HUES64 (cell line): ENCODE measurements at regions not wholly inside any gene's neighbourhood (a gene's known extent, or its start where the extent isn't known, plus 50 kb on each side); places are given as distances from the start of the nearest gene placed in this dataset.
"Not testable (repeated sequence)": the region's sequence is repeated elsewhere in the genome, so short reads cannot be mapped to it uniquely, and the experiment has no call there.

Experiments used
- H3K27ac ChIP-seq: 2 replicates; pipeline ENCODE4 v1.7.0; 2013; ENCODE audit warnings: low read depth, low read length, inconsistent platforms
- H3K27me3 ChIP-seq: 2 replicates; pipeline ENCODE4 v1.6.1; 2013; ENCODE audit warnings: mild to moderate bottlenecking, low read length; ENCODE audit not compliant: insufficient read depth
- H3K36me3 ChIP-seq: 2 replicates; pipeline ENCODE4 v1.6.1; 2013; ENCODE audit warnings: mild to moderate bottlenecking, low read length; ENCODE audit not compliant: insufficient read depth
- H3K4me1 ChIP-seq: 2 replicates; pipeline ENCODE4 v1.6.1; 2013; ENCODE audit warnings: mild to moderate bottlenecking, low read length, moderate library complexity; ENCODE audit not compliant: insufficient read depth
- H3K4me3 ChIP-seq: 2 replicates; pipeline ENCODE4 v1.5.1; 2013; ENCODE audit warnings: mild to moderate bottlenecking, low read length, moderate library complexity
- H3K9ac ChIP-seq: 2 replicates; pipeline ENCODE4 v1.6.1; 2013; ENCODE audit warnings: mild to moderate bottlenecking, low read depth, low read length
- H3K9me3 ChIP-seq: 2 replicates; pipeline ENCODE4 v1.6.1; 2013; ENCODE audit warnings: low read depth, low read length; ENCODE audit not compliant: insufficient read depth
- WGBS: fragments of 150-250, 120-280 bp; methylation state at CpG from one replicate; pipeline ENCODE4 v1.1.7; 2013; ENCODE audit warnings: missing lambda C conversion rate; 5-methylcytosine and 5-hydroxymethylcytosine counted together

- H3K27me3 ChIP-seq = no peaks in the 10 kb centered on the region
- no peak overlapping the region for H3K27ac ChIP-seq
- H3K4me1 ChIP-seq = no peaks in the 10 kb centered on the region
- H3K4me3 ChIP-seq = no peak overlapping the region
- H3K9me3 ChIP-seq = no peaks in the 10 kb centered on the region
- 100% methylated on average over 1 of the region's 3 CpGs for WGBS
- no peak overlapping the region for H3K9ac ChIP-seq
- H3K36me3 ChIP-seq = no peaks in the 10 kb centered on the region
Observed at GRCh38 chr7:84879570-84880325, 307.1 kb downstream of the SEMA3D start.

DNA sequence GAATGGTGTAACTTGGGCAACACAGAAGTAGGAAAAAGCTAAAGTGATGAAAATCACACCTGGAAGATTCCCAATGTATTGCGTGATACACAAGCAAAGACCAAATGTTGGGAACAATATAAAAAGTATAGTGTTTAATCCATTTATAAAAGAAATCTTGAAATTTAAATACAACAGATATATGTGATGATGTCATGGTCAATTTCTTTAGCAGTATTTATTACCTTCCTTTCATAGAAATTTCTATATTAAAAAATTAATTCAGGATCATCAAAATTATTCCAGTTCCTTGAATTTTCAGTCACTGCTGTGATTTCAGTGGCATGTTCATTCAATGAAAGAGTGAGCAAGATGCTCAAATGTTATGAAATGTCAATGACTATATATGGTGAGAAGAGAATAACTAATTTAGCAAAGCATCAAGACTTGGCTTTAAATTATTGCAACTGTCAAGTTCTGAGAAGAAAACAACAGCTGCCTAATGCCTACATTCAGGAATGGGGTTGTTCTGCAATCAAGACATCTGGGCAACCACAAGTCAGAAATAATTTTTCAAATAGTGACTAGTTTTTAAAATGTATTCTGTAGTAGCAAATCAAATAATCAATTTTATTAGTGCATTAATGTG lies 308.8 kb downstream of the SEMA3D start:
- H3K9me3 ChIP-seq = no peaks in the 10 kb centered on the region
- no peak overlapping the region for H3K9ac ChIP-seq
- no peaks in the 10 kb centered on the region for H3K36me3 ChIP-seq
- no peaks in the 10 kb centered on the region for H3K4me1 ChIP-seq
- no peak overlapping the region for H3K4me3 ChIP-seq
- H3K27ac ChIP-seq = no peak overlapping the region
- WGBS = 100% methylated on average over 1 of the region's 1 CpG
- H3K27me3 ChIP-seq = no peaks in the 10 kb centered on the region

GRCh38 chr7:84876061-84876821 lies 310.6 kb downstream of the SEMA3D start:
- Histone ChIP-seq H3K4me1 (no peaks in the 10 kb centered on the region), H3K27ac (no peak overlapping the region), H3K4me3 (no peak overlapping the region), H3K27me3 (no peaks in the 10 kb centered on the region), H3K9me3 (no peaks in the 10 kb centered on the region), H3K36me3 (no peaks in the 10 kb centered on the region), H3K9ac (no peak overlapping the region)
- whole genome bisulfite sequencing = 96% methylated on average over 16 of the region's 16 CpGs

- Histone ChIP-seq H3K27me3 (no peaks in the 10 kb centered on the region), H3K27ac (no peak overlapping the region), H3K4me1 (0 out of 2 replicates have a peak, but pooled peaks cover 5% of the 10 kb centered on the region), H3K9me3 (no peaks in the 10 kb centered on the region), H3K4me3 (no peak overlapping the region), H3K36me3 (no peaks in the 10 kb centered on the region), H3K9ac (no peak overlapping the region)
- 87% methylated on average over 1 of the region's 1 CpG for WGBS
Observed at GRCh38 chr7:84865560-84865959, 321.3 kb downstream of the SEMA3D start.

- 96% methylated on average over 3 of the region's 3 CpGs for WGBS
- no peaks in the 10 kb centered on the region for H3K4me1 ChIP-seq
- no peaks in the 10 kb centered on the region for H3K27me3 ChIP-seq
Observed at GRCh38 chr7:84857336-84857735, 329.5 kb downstream of the SEMA3D start.

GRCh38 chr7:84855758-84856157 lies 331.1 kb downstream of the SEMA3D start:
- Histone ChIP-seq H3K36me3 (no peaks in the 10 kb centered on the region), H3K27ac (no peak overlapping the region), H3K9ac (no peak overlapping the region), H3K4me3 (no peak overlapping the region), H3K27me3 (no peaks in the 10 kb centered on the region), H3K4me1 (no peaks in the 10 kb centered on the region), H3K9me3 (0 out of 2 replicates have a peak, but pooled peaks cover 4% of the 10 kb centered on the region)

More at GRCh38 chr7:84857336-84857735, 329.5 kb downstream of the SEMA3D start:
- no peak overlapping the region for H3K9ac ChIP-seq
- no peak overlapping the region for H3K27ac ChIP-seq
- no peaks in the 10 kb centered on the region for H3K36me3 ChIP-seq
- 0 out of 2 replicates have a peak, but pooled peaks cover 4% of the 10 kb centered on the region for H3K9me3 ChIP-seq
- no peak overlapping the region for H3K4me3 ChIP-seq

DNA sequence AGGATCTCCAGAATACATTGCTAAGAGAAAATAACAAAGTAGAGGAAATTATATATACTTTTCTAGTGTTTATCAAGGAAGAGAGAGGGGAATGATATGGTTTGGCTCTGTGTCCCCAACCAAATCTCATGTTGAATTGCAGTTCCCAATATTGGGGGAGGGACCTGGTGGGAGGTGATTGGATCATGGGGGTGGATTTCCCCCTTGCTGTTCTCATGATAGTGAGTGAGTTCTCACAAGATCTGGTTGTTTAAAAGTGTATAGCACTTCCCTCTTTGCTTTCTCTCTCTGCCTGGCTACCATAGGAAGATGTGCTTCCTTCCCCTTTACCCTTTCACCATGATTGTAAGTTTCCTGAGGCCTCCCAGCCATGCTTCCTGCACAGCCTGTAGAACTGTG lies 337.9 kb downstream of the SEMA3D start:
- H3K27ac ChIP-seq = not testable (repeated sequence)

GRCh38 chr7:84848219-84848973 lies 338.5 kb downstream of the SEMA3D start:
- no peaks in the 10 kb centered on the region for H3K9me3 ChIP-seq
- no peak overlapping the region for H3K4me3 ChIP-seq
- H3K9ac ChIP-seq = no peak overlapping the region
- H3K36me3 ChIP-seq = no peaks in the 10 kb centered on the region
- H3K27ac ChIP-seq = no peak overlapping the region
- no peaks in the 10 kb centered on the region for H3K4me1 ChIP-seq
- no peaks in the 10 kb centered on the region for H3K27me3 ChIP-seq

More for the DNA sequence above, 337.9 kb downstream of the SEMA3D start:
- H3K9me3 ChIP-seq, H3K9ac ChIP-seq, H3K36me3 ChIP-seq, H3K4me3 ChIP-seq, H3K4me1 ChIP-seq, H3K27me3 ChIP-seq: not testable (repeated sequence)

DNA sequence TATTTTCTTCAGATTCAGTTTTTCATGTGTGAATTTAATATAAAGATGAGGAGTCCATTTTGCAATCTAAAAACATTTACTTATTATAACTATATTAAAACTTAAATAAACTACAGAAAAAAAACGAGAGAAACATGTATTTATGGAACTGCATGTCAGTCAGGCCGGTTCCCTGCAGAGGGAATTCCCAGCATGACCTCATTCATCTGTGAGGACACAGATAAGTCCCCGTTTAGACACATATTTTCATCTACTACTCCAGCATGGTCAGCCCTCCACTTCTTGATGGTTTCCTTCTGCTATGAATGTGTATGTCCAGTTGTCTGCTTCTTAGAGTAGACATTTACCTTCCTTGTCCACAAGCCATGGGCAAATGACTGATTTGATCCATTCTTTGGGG lies 339.1 kb downstream of the SEMA3D start:
- H3K27me3 ChIP-seq = no peaks in the 10 kb centered on the region
- WGBS = 91% methylated on average over 3 of the region's 3 CpGs
- H3K9me3 ChIP-seq = no peaks in the 10 kb centered on the region
- no peak overlapping the region for H3K9ac ChIP-seq
- no peaks in the 10 kb centered on the region for H3K4me1 ChIP-seq
- H3K27ac ChIP-seq = no peak overlapping the region
- H3K4me3 ChIP-seq = no peak overlapping the region
- H3K36me3 ChIP-seq = no peaks in the 10 kb centered on the region

GRCh38 chr7:84847038-84847437 lies 339.8 kb downstream of the SEMA3D start:
- no peaks in the 10 kb centered on the region for H3K27me3 ChIP-seq
- no peaks in the 10 kb centered on the region for H3K4me1 ChIP-seq
- H3K9me3 ChIP-seq = no peaks in the 10 kb centered on the region
- WGBS = 100% methylated on average over 1 of the region's 1 CpG
- H3K27ac ChIP-seq = no peak overlapping the region
- H3K36me3 ChIP-seq = no peaks in the 10 kb centered on the region
- H3K4me3 ChIP-seq = no peak overlapping the region
- no peak overlapping the region for H3K9ac ChIP-seq

DNA sequence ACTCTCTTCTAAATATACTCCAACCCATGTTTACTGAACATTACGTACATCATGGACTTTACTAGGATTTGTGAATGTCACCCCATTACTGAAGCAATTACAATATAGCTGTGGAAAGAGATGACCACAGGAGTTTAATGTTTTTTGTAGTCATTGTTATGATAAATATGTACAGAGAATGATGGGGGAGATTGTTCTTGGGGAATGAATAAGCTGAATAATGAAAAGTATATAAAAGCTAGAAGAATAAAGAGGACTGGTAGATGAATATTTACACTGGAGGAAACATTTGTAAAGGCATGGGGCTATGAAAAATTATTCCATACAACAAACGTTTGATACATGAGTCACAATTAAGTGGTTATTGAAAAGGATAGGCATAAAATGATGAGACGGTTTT lies 340.9 kb downstream of the SEMA3D start:
- no peaks in the 10 kb centered on the region for H3K36me3 ChIP-seq
- 95% methylated on average over 3 of the region's 3 CpGs for WGBS
- no peak overlapping the region for H3K27ac ChIP-seq
- H3K4me1 ChIP-seq = no peaks in the 10 kb centered on the region
- no peak overlapping the region for H3K4me3 ChIP-seq
- H3K9ac ChIP-seq = no peak overlapping the region
- H3K27me3 ChIP-seq = no peaks in the 10 kb centered on the region
- no peaks in the 10 kb centered on the region for H3K9me3 ChIP-seq
